ENCODE measurements at regions not wholly inside any gene's neighbourhood (a gene's known extent, or its start where the extent isn't known, plus 50 kb on each side); places are given as distances from the start of the nearest gene placed in this dataset.
"Not testable (repeated sequence)": the region's sequence is repeated elsewhere in the genome, so short reads cannot be mapped to it uniquely, and the experiment has no call there.

DNA sequence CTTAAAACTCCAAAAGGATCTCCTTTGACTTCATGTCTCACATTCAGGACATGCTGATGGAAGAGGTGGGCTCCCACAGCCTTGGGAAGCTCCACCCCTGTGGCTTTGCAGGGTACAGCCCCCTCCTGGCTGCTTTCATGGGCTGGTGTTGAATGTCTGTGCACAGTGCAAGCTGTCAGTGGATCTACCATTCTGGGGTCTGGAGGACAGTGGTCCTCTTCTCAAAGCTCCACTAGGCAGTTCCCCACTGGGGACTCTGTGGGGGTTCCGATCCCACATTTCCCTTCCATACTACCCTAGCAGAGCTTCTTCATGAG is 150.2 kb upstream of the FBXL17 start:
- TF ChIP-seq ZNF274 (IDR thresholded peaks at IDR 0.05; ENCODE audit: low read depth, low read length); SUZ12 (IDR thresholded peaks at IDR 0.05; ENCODE audit: extremely low read depth, insufficient read depth, insufficient read length): not testable (repeated sequence)

Data from NT2/D1 (cell line).